Fibroblast of mammary gland (primary cell): ENCODE measurements at regions not wholly inside any gene's neighbourhood (a gene's known extent, or its start where the extent isn't known, plus 50 kb on each side); places are given as distances from the start of the nearest gene placed in this dataset.
"Not testable (repeated sequence)": the region's sequence is repeated elsewhere in the genome, so short reads cannot be mapped to it uniquely, and the experiment has no call there.

Experiments
- DNase-seq: peaks from one replicate; pipeline ENCODE4 v3.0.0-alpha.2; 2010; ENCODE audit warnings: low read depth
- H3K4me3 ChIP-seq: 2 replicates; pipeline ENCODE4 v1.5.1; 2011; ENCODE audit warnings: low read depth, mild to moderate bottlenecking, low read length, moderate library complexity; ENCODE audit not compliant: control insufficient read depth
- CTCF ChIP-seq: conservative IDR thresholded peaks from 2 replicates; pipeline ENCODE4 v1.5.1; 2011; ENCODE audit warnings: low read depth, low read length, inconsistent platforms; ENCODE audit not compliant: control insufficient read depth, insufficient read depth

DNA sequence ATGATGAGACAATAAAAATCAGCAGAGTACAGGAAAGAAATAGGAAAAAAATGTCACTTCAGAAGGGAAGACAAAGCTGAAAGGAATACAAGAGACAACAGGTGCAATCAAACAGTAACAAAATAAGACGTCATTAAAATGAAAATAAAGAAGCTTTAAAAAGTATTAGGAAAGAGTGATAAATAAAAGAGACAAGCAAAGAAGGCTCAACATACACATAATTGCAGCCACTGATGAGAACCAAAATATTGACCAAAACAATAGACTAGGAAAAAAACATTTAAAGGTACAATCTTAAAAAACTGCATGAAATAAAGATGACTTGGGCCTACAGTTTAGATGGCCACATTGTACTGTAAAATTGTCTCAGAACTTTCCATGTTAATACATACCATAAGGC, 160.5 kb upstream of the MINDY3 start:
- DNase-seq, result no peak
- no peak overlapping the region for H3K4me3 ChIP-seq
- no peak for TF ChIP-seq CTCF

GRCh38 chr10:16026832-16027231, 166.5 kb upstream of the MINDY3 start:
- H3K4me3 ChIP-seq, DNase-seq: not testable (repeated sequence)

- no peak for TF ChIP-seq CTCF
- no peak for DNase-seq
- H3K4me3 ChIP-seq, result no peak overlapping the region
Measured at GRCh38 chr10:16030562-16030961, 170.3 kb upstream of the MINDY3 start.

DNA sequence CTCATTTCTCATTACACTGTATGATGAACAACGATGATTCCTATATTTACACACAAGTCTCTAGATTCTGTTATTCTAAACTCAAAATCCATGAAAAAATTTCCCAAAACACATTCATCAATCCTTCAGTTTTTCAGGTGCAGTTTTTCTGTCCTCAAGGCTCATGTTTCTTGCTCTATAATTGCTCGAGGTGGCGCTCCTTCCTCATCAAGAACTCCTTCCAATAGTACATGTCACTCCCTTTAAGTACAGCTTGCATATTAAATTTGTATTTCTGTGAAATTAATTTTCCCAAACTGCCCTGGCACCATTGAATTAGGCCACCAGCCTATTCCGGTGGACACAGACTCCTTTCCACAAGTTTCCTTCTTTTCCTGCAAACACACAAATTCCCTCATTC, 188.7 kb upstream of the MINDY3 start:
- no peak overlapping the region for H3K4me3 ChIP-seq
- no peak for DNase-seq
- TF ChIP-seq CTCF, result no peak

DNA sequence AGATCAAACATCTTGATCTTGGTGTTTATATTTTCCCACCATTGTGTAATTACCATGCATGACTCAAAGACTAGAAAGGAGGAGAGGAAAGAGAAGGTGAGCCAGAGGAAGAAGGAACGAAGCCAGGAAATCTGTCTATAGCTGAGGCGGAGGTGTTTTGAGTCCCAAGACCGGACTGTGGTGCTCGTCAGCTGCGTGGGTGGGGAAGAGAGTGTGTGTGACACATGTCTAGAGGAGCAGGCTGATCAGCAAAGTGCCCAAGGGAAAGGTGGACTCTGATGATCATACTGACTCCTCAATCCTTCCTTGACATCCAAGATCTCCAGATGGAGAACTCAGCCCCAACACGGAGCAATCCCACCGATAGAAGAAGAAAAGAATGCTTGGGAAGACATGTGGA, 189.5 kb upstream of the MINDY3 start:
- no peak overlapping the region for H3K4me3 ChIP-seq
- no peak for TF ChIP-seq CTCF
- no peak for DNase-seq

- no peak for DNase-seq
- no peak overlapping the region for H3K4me3 ChIP-seq
- no peak for TF ChIP-seq CTCF
Measured at GRCh38 chr10:16063350-16063749, 203.0 kb upstream of the MINDY3 start.

DNA sequence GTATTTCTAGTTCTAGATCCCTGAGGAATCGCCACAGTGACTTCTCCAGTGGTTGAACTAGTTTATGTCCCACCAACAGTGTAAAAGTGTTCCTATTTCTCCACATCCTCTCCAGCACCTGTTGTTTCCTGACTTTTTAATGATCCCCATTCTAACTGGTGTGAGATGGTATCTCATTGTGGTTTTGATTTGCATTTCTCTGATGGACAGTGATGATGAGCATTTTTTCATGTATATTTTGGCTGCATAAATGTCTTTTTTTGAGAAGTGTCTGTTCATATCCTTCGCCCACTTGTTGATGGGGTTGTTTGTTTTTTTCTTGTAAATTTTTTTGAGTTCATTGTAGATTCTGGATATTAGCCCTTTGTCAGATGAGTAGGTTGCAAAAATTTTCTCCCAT, 223.2 kb upstream of the MINDY3 start:
- H3K4me3 ChIP-seq, DNase-seq: not testable (repeated sequence)

- peak; percentile 0 for DNase-seq
- TF ChIP-seq CTCF, result no peak
- no peak overlapping the region for H3K4me3 ChIP-seq
Measured at GRCh38 chr10:16105082-16105481, 244.8 kb upstream of the MINDY3 start.
